ENCODE measurements at regions not wholly inside any gene's neighbourhood (a gene's known extent, or its start where the extent isn't known, plus 50 kb on each side); places are given as distances from the start of the nearest gene placed in this dataset.
"Not testable (repeated sequence)": the region's sequence is repeated elsewhere in the genome, so short reads cannot be mapped to it uniquely, and the experiment has no call there.

- DNase-seq: no peak
These were observed 216.0 kb upstream of the PELI2 start for GRCh38 chr14:55902241-55902640.

- no peak for DNase-seq
These were observed 214.1 kb upstream of the PELI2 start for GRCh38 chr14:55904086-55904485.

- DNase-seq: no peak
These were observed 210.1 kb upstream of the PELI2 start for GRCh38 chr14:55908106-55908505.

GRCh38 chr14:55909879-55910278 is 208.3 kb upstream of the PELI2 start:
- DNase-seq: no peak

GRCh38 chr14:55910601-55911243 is 207.5 kb upstream of the PELI2 start:
- no peak for DNase-seq

GRCh38 chr14:55911776-55912175 is 206.4 kb upstream of the PELI2 start:
- DNase-seq: no peak

GRCh38 chr14:55912344-55912743 is 205.9 kb upstream of the PELI2 start:
- no peak for DNase-seq

GRCh38 chr14:55913324-55914025 is 204.7 kb upstream of the PELI2 start:
- no peak for DNase-seq

GRCh38 chr14:55914771-55915170 is 203.4 kb upstream of the PELI2 start:
- DNase-seq: no peak

- no peak for DNase-seq
These were observed 202.8 kb upstream of the PELI2 start for GRCh38 chr14:55915456-55915855.

GRCh38 chr14:55919800-55920199 is 198.4 kb upstream of the PELI2 start:
- not testable (repeated sequence) for DNase-seq

GRCh38 chr14:55921511-55921910 is 196.7 kb upstream of the PELI2 start:
- DNase-seq: no peak

GRCh38 chr14:55926007-55926406 is 192.2 kb upstream of the PELI2 start:
- no peak for DNase-seq

- no peak for DNase-seq
These were observed 191.2 kb upstream of the PELI2 start for GRCh38 chr14:55927028-55927427.

GRCh38 chr14:55928276-55928675 is 189.9 kb upstream of the PELI2 start:
- DNase-seq: no peak

GRCh38 chr14:55929136-55929535 is 189.1 kb upstream of the PELI2 start:
- no peak for DNase-seq

- DNase-seq: no peak
These were observed 188.0 kb upstream of the PELI2 start for GRCh38 chr14:55930016-55930784.

- no peak for DNase-seq
These were observed 181.5 kb upstream of the PELI2 start for GRCh38 chr14:55936691-55937090.

GRCh38 chr14:55938249-55938791 is 179.9 kb upstream of the PELI2 start:
- no peak for DNase-seq

- DNase-seq: no peak
These were observed 176.0 kb upstream of the PELI2 start for GRCh38 chr14:55942076-55942654.

- DNase-seq: no peak
These were observed 175.4 kb upstream of the PELI2 start for GRCh38 chr14:55942826-55943225.

GRCh38 chr14:55944757-55945156 is 173.5 kb upstream of the PELI2 start:
- DNase-seq: no peak

- DNase-seq: no peak
These were observed 172.0 kb upstream of the PELI2 start for GRCh38 chr14:55946231-55946630.

All from CD4-positive, alpha-beta T cell treated with Interferon gamma for 1 hour (primary cell).